GM10266 (cell line): ENCODE measurements at regions not wholly inside any gene's neighbourhood (a gene's known extent, or its start where the extent isn't known, plus 50 kb on each side); places are given as distances from the start of the nearest gene placed in this dataset.
A peak's percentile ranks its signal among the peaks of the same experiment; 100 is the strongest.

Experiments
- DNase-seq: peaks from one replicate; pipeline ENCODE4 v3.0.0; 2012; ENCODE audit errors: extremely low spot score
- TF ChIP-seq, protein P1 (sequence below): IDR thresholded peaks from 2 replicates; pipeline ENCODE4 v1.5.1; 2012; ENCODE audit warnings: mild to moderate bottlenecking, low read depth; ENCODE audit not compliant: control insufficient read depth, insufficient read depth; ENCODE audit errors: missing control alignments

DNA sequence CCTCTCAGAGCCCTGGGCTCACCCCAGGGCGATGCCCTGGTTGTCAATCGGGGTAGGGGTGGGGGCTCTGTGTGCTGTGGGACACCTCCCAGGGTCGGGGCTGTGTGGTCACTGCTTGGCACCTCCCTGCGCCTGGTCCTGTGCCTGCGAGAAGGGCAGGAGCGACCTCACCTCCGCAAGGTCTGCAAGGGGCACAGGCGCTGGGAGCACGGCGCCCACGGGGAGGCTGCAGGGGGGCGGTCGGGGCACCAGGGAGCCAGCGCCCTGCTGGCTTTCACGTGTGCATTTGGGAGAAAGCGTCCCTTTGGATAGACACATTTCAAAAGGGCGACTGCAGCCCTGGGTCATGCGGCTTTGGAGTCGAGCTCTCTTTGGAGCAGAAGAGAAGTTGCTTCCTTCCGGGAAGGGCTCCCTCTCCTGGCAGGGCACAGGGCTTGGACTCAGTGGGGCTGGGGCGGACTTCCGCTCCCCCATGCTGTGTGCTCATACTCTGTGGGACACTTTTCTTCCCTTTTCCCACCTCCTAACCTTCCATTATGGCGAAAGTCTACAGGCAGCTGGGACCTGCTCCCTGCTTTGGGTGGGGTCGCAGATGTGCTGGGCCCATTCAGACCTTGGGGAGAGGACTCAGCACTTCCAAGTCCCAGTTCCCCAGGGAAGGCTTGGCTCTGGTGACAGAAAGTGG lies 52.9 kb upstream of the SLC28A3 start:
- DNase-seq: no peak
- TF ChIP-seq, protein P1, sequence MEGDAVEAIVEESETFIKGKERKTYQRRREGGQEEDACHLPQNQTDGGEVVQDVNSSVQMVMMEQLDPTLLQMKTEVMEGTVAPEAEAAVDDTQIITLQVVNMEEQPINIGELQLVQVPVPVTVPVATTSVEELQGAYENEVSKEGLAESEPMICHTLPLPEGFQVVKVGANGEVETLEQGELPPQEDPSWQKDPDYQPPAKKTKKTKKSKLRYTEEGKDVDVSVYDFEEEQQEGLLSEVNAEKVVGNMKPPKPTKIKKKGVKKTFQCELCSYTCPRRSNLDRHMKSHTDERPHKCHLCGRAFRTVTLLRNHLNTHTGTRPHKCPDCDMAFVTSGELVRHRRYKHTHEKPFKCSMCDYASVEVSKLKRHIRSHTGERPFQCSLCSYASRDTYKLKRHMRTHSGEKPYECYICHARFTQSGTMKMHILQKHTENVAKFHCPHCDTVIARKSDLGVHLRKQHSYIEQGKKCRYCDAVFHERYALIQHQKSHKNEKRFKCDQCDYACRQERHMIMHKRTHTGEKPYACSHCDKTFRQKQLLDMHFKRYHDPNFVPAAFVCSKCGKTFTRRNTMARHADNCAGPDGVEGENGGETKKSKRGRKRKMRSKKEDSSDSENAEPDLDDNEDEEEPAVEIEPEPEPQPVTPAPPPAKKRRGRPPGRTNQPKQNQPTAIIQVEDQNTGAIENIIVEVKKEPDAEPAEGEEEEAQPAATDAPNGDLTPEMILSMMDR: no peak

GRCh38 chr9:84394036-84394435 lies 53.5 kb upstream of the SLC28A3 start:
- DNase-seq: no peak
- TF ChIP-seq, protein P1: no peak

- TF ChIP-seq, protein P1: peak; percentile 96
- peak; percentile 82 for DNase-seq
These were observed 56.7 kb upstream of the SLC28A3 start for GRCh38 chr9:84397151-84397728.

- no peak for DNase-seq
- TF ChIP-seq, protein P1: no peak
These were observed 57.3 kb upstream of the SLC28A3 start for GRCh38 chr9:84397822-84398221.

GRCh38 chr9:84402517-84402916 lies 62.0 kb upstream of the SLC28A3 start:
- no peak for DNase-seq
- TF ChIP-seq, protein P1: no peak

GRCh38 chr9:84403288-84403687 lies 62.7 kb upstream of the SLC28A3 start:
- DNase-seq: no peak
- TF ChIP-seq, protein P1: no peak

DNA sequence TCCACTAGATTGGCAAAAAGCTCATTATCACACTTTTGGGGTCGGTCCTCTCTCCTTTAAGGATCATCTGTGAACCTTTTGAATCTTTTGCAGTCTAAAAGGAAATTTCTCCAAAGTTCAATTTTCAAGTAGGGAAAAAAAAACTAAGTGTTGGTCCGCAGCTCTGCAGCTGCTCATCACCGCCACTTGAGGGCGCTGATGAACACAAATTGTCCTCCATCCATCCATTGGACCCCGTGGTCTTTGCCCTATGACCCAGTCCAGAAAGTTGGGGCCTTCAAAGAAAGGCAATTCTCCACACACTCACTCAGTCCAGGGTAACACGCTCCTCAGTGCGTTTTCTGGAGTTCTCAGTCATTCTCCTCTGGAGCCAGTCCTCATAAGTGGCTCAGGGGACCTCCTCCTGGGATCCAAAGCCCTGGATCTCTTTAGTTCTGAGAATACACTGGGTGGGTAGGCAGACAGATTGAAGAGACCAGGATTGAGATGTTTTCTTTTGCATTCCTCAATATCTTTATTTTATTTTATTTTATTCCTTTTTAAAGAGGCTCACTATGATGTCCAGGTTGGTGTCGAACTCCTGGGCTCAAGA lies 63.6 kb upstream of the SLC28A3 start:
- TF ChIP-seq, protein P1: peak; percentile 85
- DNase-seq: peak; percentile 78
